HEK293 (cell line): ENCODE measurements at regions not wholly inside any gene's neighbourhood (a gene's known extent, or its start where the extent isn't known, plus 50 kb on each side); places are given as distances from the start of the nearest gene placed in this dataset.

ENCODE experiments used
- ATF2 ChIP-seq: fragments of 450-650 bp; formaldehyde crosslinking; IDR thresholded peaks from 2 replicates; pipeline ENCODE4 v1.5.1; 2016; ENCODE audit warnings: missing biosample characterization, missing genetic modification characterization, low read depth
- CTCF ChIP-seq: fragments of 450-650 bp; formaldehyde crosslinking; IDR thresholded peaks from 2 replicates; pipeline ENCODE4 v1.5.1; 2016; ENCODE audit warnings: missing biosample characterization, missing genetic modification characterization
- REST ChIP-seq: fragments of 450-650 bp; formaldehyde crosslinking; IDR thresholded peaks from 2 replicates; pipeline ENCODE4 v1.5.1; 2016; ENCODE audit warnings: missing biosample characterization, missing genetic modification characterization
- ZNF266 ChIP-seq: fragments of 450-650 bp; formaldehyde crosslinking; IDR thresholded peaks from 2 replicates; pipeline ENCODE4 v1.5.1; 2016; ENCODE audit warnings: missing biosample characterization, missing genetic modification characterization, low read depth
- ZNF571 ChIP-seq: fragments of 450-650 bp; formaldehyde crosslinking; IDR thresholded peaks from 2 replicates; pipeline ENCODE4 v1.5.0; 2017; ENCODE audit warnings: missing biosample characterization, missing genetic modification characterization

- no peak for TF ChIP-seq CTCF (tag by site-specific recombination)
- TF ChIP-seq ATF2 (tag by site-specific recombination): no peak
- no peak for TF ChIP-seq ZNF266 (tag by site-specific recombination)
- TF ChIP-seq REST (tag by site-specific recombination): no peak
- no peak for TF ChIP-seq ZNF571
These were observed 659.1 kb downstream of the PRELID2 start for GRCh38 chr5:145176041-145176440.
